Liver (tissue), 8 donors: ENCODE measurements at regions not wholly inside any gene's neighbourhood (a gene's known extent, or its start where the extent isn't known, plus 50 kb on each side); places are given as distances from the start of the nearest gene placed in this dataset.

Source experiments
- DNase-seq: peaks from one replicate; pipeline ENCODE4 v3.0.0-alpha.2; 2017; ENCODE audit warnings: low spot score
- H3K27ac ChIP-seq, 2 donors: one replicate each; pipeline ENCODE4 v1.7.0; 2013; ENCODE audit warnings: inconsistent platforms in 2 of 2, low read length in 2 of 2, control low read depth in 1 of 2, low read depth in 1 of 2, mild to moderate bottlenecking in 1 of 2
- H3K27me3 ChIP-seq, 4 donors: one replicate each; pipeline versions ENCODE4 v1.6.1 to v1.7.0; 2013; ENCODE audit warnings: low read length in 3 of 4, inconsistent platforms in 1 of 4, mild to moderate bottlenecking in 1 of 4, moderate library complexity in 1 of 4; ENCODE audit not compliant: control insufficient read depth in 4 of 4, insufficient read depth in 4 of 4
- H3K36me3 ChIP-seq, 4 donors: one replicate each; pipeline versions ENCODE4 v1.6.1 to v1.7.0; 2013; ENCODE audit warnings: low read length in 3 of 4, mild to moderate bottlenecking in 3 of 4, low read depth in 1 of 4, moderate library complexity in 1 of 4; ENCODE audit not compliant: control insufficient read depth in 4 of 4, insufficient read depth in 3 of 4
- H3K4me1 ChIP-seq, 4 donors: one replicate each; pipeline versions ENCODE4 v1.6.1 to v1.7.0; 2013; ENCODE audit warnings: low read length in 3 of 4, mild to moderate bottlenecking in 3 of 4, moderate library complexity in 1 of 4; ENCODE audit not compliant: control insufficient read depth in 4 of 4, insufficient read depth in 4 of 4
- H3K4me3 ChIP-seq, 3 donors: one replicate each; pipeline versions ENCODE4 v1.6.1 to v1.7.0; 2013; ENCODE audit warnings: low read length in 3 of 3, control low read depth in 1 of 3, low read depth in 1 of 3, mild to moderate bottlenecking in 1 of 3
- H3K9ac ChIP-seq, 2 donors: one replicate each; pipeline ENCODE4 v1.7.0; 2013; ENCODE audit warnings: low read length in 2 of 2, mild to moderate bottlenecking in 2 of 2, moderate library complexity in 2 of 2, control low read depth in 1 of 2, low read depth in 1 of 2
- H3K9me3 ChIP-seq, 4 donors: one replicate each; pipeline versions ENCODE4 v1.6.1 to v1.7.0; 2013; ENCODE audit warnings: low read length in 3 of 4; ENCODE audit not compliant: control insufficient read depth in 4 of 4
- ATF3 ChIP-seq: IDR thresholded peaks from 2 replicates; pipeline ENCODE4 v1.6.1; 2016; ENCODE audit warnings: antibody characterized with exemption
- EGR1 ChIP-seq, 2 donors: IDR thresholded peaks; 2 replicates each; pipeline ENCODE4 v1.6.1; 2016 to 2018; ENCODE audit warnings: antibody characterized with exemption in 2 of 2, low read depth in 2 of 2
- FOXA1 ChIP-seq: IDR thresholded peaks from 2 replicates; pipeline ENCODE4 v1.6.1; 2016; ENCODE audit warnings: antibody characterized with exemption
- FOXA2 ChIP-seq: IDR thresholded peaks from 2 replicates; pipeline ENCODE4 v1.6.1; 2016; ENCODE audit warnings: antibody characterized with exemption
- GABPA ChIP-seq, 2 donors: IDR thresholded peaks in 1 of 2; conservative IDR thresholded peaks in 1 of 2; 2 replicates each; pipeline ENCODE4 v1.6.1; 2016; ENCODE audit warnings: antibody characterized with exemption in 2 of 2, mild to moderate bottlenecking in 1 of 2, moderate library complexity in 1 of 2
- HNF4G ChIP-seq: IDR thresholded peaks from 2 replicates; pipeline ENCODE4 v1.6.1; 2016; ENCODE audit warnings: antibody characterized with exemption
- JUND ChIP-seq, 2 donors: IDR thresholded peaks; 2 replicates each; pipeline ENCODE4 v1.6.1; 2016; ENCODE audit warnings: antibody characterized with exemption in 2 of 2
- NR2F2 ChIP-seq: IDR thresholded peaks from 2 replicates; pipeline ENCODE4 v1.6.1; 2016; ENCODE audit warnings: antibody characterized with exemption
- RAD21 ChIP-seq, 2 donors: IDR thresholded peaks; 2 replicates each; pipeline ENCODE4 v1.6.1; 2016; ENCODE audit warnings: antibody characterized with exemption in 2 of 2, mild to moderate bottlenecking in 2 of 2
- REST ChIP-seq: IDR thresholded peaks from 2 replicates; pipeline ENCODE4 v1.6.1; 2016; ENCODE audit warnings: antibody characterized with exemption, mild to moderate bottlenecking
- RXRA ChIP-seq, 2 donors: IDR thresholded peaks; 2 replicates each; pipeline ENCODE4 v1.6.1; 2017 to 2018; ENCODE audit warnings: antibody characterized with exemption in 2 of 2, mild to moderate bottlenecking in 1 of 2
- TAF1 ChIP-seq: conservative IDR thresholded peaks from 2 replicates; pipeline ENCODE4 v1.6.1; 2016; ENCODE audit warnings: antibody characterized with exemption, mild to moderate bottlenecking
- YY1 ChIP-seq: IDR thresholded peaks from 2 replicates; pipeline ENCODE4 v1.6.1; 2016; ENCODE audit warnings: antibody characterized with exemption, mild to moderate bottlenecking
- ZBTB33 ChIP-seq: IDR thresholded peaks from 2 replicates; pipeline ENCODE4 v1.6.1; 2016; ENCODE audit warnings: antibody characterized with exemption
- WGBS: extraction: QIAGEN DNeasy Blood & Tissue Kit; methylation state at CpG from one replicate; pipeline ENCODE4 v1.1.7; 2013; 5-methylcytosine and 5-hydroxymethylcytosine counted together
- TF ChIP-seq, protein P1 (sequence below): fragments of 150-350 bp; IDR thresholded peaks from 2 replicates; pipeline ENCODE4 v1.5.1; 2017; ENCODE audit warnings: improper control_type of control experiment, low read depth, low read length; ENCODE audit not compliant: missing input control
- TF ChIP-seq, protein P2 (sequence below): IDR thresholded peaks from 2 replicates; pipeline ENCODE4 v1.6.1; 2016; ENCODE audit warnings: antibody characterized with exemption
- donor health status: healthy.
- donor health status: healthy.
- donor health status: healthy.
- donor health status: healthy.
- donor health status: healthy.

- no peak overlapping the region for H3K4me3 ChIP-seq
- no peak overlapping the region for H3K27ac ChIP-seq
- TF ChIP-seq YY1 (no peak), EGR1 (IDR thresholded peaks at IDR 0.05; ENCODE audit: low read depth in 2 of 2) (no peak), NR2F2 (no peak), HNF4G (no peak), RAD21 (IDR thresholded peaks at IDR 0.05) (no peak), GABPA (IDR thresholded peaks at IDR 0.05 in 1 of 2, conservative IDR thresholded peaks at IDR 0.05 in 1 of 2) (no peak), REST (no peak), RXRA (IDR thresholded peaks at IDR 0.05) (no peak), FOXA1 (no peak), ZBTB33 (no peak), FOXA2 (no peak)
- TF ChIP-seq, protein P1, sequence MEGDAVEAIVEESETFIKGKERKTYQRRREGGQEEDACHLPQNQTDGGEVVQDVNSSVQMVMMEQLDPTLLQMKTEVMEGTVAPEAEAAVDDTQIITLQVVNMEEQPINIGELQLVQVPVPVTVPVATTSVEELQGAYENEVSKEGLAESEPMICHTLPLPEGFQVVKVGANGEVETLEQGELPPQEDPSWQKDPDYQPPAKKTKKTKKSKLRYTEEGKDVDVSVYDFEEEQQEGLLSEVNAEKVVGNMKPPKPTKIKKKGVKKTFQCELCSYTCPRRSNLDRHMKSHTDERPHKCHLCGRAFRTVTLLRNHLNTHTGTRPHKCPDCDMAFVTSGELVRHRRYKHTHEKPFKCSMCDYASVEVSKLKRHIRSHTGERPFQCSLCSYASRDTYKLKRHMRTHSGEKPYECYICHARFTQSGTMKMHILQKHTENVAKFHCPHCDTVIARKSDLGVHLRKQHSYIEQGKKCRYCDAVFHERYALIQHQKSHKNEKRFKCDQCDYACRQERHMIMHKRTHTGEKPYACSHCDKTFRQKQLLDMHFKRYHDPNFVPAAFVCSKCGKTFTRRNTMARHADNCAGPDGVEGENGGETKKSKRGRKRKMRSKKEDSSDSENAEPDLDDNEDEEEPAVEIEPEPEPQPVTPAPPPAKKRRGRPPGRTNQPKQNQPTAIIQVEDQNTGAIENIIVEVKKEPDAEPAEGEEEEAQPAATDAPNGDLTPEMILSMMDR, result no peak
- TF ChIP-seq, protein P2, sequence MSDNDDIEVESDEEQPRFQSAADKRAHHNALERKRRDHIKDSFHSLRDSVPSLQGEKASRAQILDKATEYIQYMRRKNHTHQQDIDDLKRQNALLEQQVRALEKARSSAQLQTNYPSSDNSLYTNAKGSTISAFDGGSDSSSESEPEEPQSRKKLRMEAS, result no peak
- DNase-seq, result no peak
- no peaks in the 10 kb centered on the region for H3K36me3 ChIP-seq
- H3K9ac ChIP-seq, result no peak overlapping the region
- WGBS, result 69% methylated on average over 3 of the region's 3 CpGs
- H3K27me3 ChIP-seq, result no peaks in the 10 kb centered on the region
- no peaks in the 10 kb centered on the region for H3K9me3 ChIP-seq
- H3K4me1 ChIP-seq, result no peaks in the 10 kb centered on the region
Measured at GRCh38 chr16:65908568-65908967, 457.9 kb upstream of the CDH5 start.

DNA sequence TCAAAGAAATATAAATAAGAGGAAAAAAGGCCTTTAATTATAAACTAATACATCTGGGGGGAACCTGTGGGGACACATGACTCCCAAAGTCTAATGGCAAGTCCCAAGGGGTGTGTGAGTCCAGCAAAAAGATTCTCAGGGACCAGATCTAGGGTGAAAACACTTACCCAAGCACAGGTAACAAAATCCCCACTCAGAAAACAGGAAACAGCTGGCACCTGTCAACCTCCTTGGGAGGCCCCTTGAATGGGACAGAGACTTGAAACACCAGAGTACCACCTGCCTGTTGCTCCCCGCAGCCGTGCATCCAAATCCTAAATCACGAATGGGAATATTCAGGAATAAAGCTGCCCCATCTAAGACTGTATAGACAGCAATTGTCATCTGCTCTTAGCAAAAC is 461.2 kb upstream of the CDH5 start:
- DNase-seq, result no peak
- Histone ChIP-seq H3K9me3 (no peaks in the 10 kb centered on the region), H3K27me3 (no peaks in the 10 kb centered on the region), H3K27ac (no peak overlapping the region), H3K4me1 (no peaks in the 10 kb centered on the region), H3K9ac (no peak overlapping the region), H3K4me3 (no peak overlapping the region), H3K36me3 (no peaks in the 10 kb centered on the region)
- TF ChIP-seq REST (no peak), ATF3 (no peak), TAF1 (no peak), ZBTB33 (no peak), RXRA (IDR thresholded peaks at IDR 0.05) (no peak), EGR1 (IDR thresholded peaks at IDR 0.05; ENCODE audit: low read depth in 2 of 2) (no peak), JUND (IDR thresholded peaks at IDR 0.05) (no peak), HNF4G (no peak), RAD21 (IDR thresholded peaks at IDR 0.05) (no peak), NR2F2 (no peak)
- TF ChIP-seq, protein P2, result no peak
- WGBS, result 83% methylated on average over 3 of the region's 3 CpGs
